HG03460 (cell line): ENCODE measurements at regions not wholly inside any gene's neighbourhood (a gene's known extent, or its start where the extent isn't known, plus 50 kb on each side); places are given as distances from the start of the nearest gene placed in this dataset.
"Not testable (repeated sequence)": the region's sequence is repeated elsewhere in the genome, so short reads cannot be mapped to it uniquely, and the experiment has no call there.

Experiments used
- ATAC-seq: cut with Tn5 transposase; IDR thresholded peaks from one replicate; pipeline ENCODE4 v1.9.1; 2021; ENCODE audit not compliant: unreplicated experiment

DNA sequence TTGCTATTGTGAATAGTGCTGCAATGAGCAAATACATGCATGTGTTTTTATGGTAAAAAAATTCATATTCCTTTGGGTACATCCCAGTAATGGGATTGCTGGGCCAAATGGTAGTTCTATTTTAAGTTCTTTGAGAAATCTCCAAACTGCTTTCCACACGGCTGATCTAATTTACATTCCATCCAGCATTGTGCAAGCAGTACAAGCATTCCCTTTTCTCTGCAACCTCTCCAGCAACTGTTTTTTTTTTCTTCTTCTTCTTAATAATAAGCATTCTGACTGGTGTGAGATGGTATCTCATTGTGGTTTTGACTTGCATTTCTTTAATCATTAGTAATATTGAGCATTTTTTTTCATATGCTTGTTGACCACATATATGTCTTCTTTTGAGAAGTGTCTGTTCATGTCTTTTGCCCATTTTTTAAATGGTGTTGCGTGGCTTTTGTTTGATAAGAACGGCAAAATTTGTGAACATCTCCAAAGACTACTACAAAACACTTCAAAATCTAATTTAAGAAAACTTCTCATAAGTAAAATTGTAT lies 136.1 kb upstream of the MYO3A start:
- no peak for ATAC-seq

DNA sequence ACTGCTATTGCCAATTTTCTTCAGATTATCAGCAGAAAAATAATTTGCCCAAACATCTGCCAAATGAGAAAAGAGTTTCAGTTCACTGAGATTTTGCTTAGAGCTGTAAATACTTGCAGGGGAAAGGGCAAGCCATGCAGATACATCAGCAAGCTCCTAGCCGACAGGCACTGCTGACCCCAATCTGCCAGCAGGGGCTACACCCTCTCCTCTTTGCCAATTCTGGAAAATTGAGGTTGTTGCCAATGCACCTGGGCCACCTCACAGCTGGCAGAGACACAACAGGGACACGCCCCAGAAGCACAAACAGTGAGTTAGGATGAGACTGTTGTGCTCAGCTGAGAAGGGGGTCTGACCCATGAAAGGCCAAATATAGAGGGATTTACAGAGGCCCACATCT lies 129.5 kb upstream of the MYO3A start:
- no peak for ATAC-seq

DNA sequence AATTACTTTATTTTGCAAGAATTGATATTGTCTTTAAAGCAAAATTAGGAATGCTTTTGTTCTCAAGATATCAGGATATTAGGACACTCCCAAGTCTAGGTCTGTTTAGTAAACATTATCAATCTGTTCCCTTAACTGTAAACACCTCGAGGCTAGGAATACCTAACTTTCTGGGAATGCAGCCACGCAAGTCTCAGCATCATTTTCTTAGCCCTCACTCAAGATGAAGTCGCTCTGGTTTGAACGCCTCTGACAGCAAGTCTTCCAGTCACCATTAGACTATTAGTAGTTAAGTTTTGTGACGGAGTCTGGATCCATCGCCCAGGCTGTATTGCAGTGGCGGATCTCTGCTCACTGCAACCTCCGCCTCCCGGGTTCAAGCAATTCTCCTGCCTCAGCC lies 128.0 kb upstream of the MYO3A start:
- ATAC-seq, result no peak

DNA sequence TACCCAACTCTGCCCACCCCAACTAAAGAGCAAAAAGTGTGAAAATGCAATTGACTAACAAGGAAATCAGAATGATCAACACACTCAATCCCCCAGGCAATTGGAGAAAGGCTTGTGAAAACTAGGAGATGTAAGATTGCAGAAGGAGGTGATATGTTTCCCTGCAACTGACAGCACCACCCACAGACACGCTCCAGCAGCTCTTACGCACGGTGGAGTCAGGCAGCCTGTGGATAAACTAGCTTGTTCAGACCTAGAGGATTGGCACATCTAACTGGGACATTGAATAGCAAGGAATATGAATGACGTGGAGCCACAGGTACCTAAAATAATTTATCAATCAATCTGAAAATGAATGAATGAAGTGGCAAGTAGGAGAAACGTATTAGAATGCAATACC lies 125.7 kb upstream of the MYO3A start:
- ATAC-seq, result no peak

DNA sequence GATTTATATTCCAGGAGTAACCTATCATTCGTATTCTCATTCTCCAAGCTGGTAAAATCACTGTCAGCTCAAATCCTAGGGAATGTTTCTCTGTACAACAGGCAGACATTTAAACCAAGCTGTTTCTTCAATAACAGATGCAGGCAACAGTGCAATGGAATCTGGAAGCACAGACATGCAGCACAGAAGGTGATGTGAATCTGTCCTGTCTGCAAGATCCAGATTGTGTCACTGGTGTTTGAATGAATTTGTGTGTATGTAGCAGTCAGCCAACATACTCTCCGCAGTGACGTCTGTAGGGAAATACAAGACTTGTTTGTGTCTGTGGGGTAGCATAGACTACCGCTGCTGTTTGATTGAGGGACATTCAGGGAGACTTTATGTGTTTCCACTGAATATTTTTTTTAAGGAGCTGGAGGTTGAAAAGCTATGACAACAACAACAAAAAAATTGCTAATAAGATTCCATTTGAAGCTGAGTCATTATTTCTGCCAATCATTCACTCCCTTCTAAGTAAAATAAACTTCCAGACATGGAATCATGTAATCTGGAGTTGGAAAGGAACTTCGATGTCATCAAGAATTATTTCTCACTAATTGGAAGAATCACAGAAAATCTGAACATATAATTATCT lies 122.9 kb upstream of the MYO3A start:
- ATAC-seq, result no peak

DNA sequence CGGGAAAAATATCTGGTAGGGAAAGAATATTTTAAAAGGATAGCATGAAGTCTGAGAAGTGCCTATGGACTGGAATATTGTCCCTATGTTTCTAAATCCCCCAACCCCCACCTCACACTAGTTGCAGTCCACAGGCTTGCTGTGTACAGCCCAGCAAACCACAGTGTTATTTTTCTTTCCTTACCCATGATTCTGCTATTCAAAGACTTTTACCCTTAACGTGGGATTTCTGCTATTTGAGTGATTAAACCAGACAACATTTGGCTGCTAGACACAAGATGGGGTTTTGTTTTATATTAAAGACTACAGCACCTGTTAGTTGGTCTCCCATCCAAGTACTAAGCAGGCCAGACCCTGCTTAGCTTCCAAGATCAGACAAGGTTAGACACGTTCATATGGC lies 120.5 kb upstream of the MYO3A start:
- no peak for ATAC-seq

DNA sequence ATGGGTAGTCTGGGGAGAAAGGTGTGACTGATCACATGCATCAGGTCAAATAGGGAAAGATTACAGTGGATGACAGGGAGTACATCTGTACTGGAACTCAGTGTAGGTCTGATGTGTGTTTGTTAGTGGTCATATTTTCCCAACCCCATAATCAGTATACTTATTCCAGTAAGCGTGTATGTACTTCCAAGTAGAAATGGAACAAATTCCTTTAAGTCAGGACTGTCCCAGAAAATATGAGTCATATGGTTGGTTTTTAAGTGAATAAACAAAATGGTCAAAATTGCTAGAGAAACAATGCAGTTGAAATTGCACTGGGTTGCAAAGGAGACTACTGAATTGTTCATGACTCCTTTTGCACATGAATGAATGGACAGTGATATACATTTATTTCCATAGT lies 118.8 kb upstream of the MYO3A start:
- ATAC-seq, result no peak

DNA sequence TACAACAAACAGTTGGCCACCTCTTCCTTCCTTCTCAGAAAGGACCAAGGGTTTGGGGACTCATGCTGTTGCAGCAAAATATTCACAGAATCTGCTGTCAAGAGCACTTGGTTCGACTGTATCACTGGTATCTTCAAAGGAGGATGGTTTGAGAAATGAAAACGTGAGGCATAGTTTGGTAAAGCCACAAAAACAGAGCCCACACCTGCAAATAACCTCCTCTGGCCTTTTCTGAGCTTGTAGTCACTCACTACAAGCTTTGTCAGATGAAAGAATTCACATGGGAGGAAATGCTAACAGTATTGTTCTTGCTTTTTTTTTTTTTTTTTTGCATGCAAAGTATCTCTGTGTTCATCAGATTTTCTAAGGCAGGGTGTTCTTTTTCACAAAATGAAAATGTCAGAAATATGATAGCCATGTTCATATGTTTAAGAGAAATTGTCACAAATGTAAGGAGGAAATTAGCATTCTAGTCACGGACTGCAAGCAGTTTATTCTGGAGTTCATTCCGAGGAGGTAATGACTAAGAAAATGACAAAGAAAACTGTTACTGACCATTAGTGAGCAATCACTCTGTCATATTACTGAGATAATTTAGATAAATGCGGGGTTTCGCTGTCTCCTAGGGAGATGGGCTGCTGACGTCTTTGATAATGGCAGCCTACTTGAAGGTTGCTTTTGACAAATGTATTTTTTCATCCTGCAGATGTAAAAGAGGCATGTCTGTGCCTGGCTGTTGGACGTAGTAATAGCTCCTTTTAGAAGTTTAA lies 117.8 kb upstream of the MYO3A start:
- ATAC-seq, result no peak

DNA sequence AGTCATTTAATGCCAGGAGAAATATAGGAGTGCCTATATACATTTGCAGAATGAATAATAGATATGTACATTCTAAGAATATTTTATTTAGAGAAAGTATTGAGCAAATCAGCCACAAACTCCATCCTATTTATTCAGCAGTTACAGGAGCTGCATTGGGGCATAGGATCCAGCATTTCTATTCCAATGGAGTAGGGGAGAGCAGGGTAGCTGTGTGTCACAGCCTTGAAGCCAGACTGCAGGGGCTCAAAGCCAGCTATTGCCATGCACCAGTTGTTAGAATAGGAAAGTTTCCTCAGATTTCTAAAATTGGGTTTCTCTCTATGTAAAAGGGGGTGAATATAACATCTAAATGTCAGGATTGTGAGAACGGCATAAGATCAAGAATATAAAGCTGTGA lies 116.8 kb upstream of the MYO3A start:
- ATAC-seq, result no peak

DNA sequence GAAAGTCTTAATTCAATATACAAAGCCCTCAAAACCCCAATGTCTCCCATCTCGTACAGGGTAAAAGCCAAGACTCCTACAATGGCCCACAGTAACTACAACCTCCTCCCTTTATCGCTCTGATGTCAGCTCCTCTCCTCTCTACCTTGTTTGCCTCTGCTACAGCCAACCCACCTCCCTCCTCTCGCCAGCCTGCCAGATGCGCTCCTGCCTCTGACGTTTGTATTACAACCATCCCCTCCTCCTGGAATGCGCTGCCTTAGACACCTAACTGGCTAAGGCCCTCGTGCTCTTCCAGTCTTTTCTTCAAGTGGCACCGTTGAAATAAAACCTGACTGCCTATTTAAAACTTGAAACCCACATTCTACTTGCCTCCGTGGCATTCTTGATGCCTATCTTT lies 115.3 kb upstream of the MYO3A start:
- no peak for ATAC-seq

DNA sequence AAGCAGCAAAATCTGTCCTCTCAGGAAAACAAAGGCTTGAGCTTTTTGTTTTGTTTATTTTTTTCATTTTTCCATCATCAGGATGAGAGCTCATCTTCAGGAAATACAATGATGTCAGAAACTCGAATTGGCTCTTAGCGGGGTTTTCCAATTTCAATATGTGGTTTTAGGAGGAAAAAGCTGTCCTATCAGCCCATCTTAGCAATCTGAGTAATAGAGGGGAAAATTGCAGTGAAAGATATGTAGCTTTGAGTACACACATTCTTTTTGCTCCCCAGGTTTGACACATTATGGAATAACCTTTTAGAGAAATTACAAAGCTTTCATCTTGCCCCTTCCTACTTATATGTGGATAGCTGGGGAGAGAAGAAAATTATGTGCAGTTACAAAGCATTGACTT lies 113.6 kb upstream of the MYO3A start:
- no peak for ATAC-seq

DNA sequence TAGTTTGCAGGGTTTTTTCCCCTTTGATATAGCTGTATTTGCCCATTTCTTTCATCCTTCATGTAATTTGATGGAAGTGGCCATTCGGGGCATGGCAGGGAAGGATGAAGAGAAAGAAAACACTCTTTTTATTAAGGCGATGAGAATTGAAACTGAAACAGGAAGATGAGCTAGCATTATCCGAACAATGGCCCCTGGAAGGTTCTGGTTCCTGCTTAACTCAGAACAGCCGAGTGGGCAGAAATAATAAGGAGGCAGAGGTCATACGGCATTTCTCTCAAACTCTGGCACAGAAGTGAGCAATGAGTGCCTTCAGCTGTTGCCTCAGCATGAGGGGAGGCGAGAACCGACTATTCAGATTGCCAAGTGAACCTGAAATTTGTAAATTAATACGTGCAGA lies 113.2 kb upstream of the MYO3A start:
- no peak for ATAC-seq

DNA sequence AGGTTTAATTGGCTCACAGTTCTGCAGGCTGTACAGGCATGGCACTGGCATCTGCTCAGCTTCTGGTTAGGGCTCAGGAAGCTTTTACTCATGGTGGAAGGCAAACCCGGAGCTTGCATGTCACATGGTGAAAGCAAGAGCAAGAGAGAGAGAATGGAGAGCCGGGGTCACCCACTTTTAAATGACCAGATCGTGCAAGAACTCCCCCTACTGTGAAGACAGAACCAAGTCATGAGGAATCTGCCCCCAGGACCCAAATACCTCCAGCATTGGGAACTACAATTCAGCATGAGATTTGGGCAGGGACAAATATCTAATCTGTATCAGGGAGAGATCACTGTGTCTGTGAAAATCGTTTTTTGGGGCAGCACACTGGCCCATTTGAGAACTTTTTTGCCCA lies 110.0 kb upstream of the MYO3A start:
- no peak for ATAC-seq

DNA sequence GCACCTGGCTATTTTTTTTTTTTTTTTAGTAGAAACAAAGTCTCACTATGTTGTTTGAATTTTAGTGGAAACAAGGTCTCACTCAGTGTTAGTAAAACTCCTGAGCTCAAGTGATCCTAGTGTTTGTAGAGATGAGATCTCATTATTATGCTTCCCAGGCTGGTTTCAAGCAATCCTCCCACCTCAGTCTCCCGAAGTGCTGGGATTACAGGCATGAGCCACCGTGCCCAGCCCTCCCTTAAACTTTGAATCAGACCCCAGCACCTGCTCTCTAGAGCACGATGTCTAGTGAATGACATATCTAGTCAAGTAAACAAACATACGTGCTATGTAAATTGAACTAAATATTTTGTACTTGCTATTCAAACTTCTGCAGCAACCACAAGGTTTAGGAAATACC lies 105.6 kb upstream of the MYO3A start:
- ATAC-seq, result no peak

DNA sequence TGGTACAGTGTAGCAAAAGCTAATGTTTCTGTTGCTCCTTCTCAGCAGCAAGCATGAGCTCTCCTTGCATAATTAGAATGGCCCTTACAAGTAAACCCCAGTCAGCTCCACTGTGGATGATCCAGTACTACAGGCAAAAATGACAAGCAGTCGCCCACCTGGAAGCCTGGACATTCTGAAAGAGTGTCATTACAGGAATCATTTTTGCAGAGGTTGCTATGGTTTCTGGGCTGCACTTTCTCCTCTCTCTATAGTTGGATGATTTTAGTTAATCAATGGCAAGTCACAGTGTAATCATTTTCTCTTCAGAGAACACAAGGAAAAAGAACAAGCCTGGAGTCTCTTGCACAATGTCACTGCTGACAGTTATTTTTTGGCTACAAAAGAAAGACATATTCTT lies 102.9 kb upstream of the MYO3A start:
- no peak for ATAC-seq

DNA sequence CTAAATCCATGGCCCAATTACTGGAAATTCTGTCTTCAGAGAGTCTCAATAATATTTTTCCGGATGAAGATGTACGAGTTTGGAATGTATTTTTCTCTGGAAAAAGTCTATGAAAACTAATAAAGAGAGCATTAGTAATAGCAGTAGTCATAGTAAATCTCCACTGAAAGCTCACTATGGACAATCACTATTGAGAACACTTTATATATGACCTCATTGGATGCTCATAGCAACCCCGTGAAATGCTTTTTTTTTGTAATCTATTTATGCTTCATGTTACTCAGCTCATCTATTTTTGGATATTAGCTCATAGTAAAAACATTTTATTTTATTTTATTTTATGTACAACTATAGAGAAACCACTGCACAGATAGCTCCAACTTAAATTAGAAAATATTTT lies 94.3 kb upstream of the MYO3A start:
- no peak for ATAC-seq

DNA sequence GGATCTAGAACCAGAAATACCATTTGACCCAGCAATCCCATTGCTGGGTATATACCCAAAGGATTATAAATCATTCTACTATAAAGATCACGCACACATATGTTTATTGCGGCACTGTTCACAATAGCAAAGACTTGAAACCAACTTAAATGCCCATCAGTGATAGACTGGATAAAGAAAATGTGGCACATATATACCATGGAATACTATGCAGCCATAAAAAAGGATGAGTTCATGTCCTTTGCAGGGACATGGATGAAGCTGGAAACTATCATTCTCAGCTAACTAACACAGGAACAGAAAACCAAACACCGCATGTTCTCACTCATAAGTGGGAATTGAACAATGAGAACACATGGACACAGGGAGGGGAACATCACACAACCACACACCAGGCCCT lies 93.2 kb upstream of the MYO3A start:
- not testable (repeated sequence) for ATAC-seq

DNA sequence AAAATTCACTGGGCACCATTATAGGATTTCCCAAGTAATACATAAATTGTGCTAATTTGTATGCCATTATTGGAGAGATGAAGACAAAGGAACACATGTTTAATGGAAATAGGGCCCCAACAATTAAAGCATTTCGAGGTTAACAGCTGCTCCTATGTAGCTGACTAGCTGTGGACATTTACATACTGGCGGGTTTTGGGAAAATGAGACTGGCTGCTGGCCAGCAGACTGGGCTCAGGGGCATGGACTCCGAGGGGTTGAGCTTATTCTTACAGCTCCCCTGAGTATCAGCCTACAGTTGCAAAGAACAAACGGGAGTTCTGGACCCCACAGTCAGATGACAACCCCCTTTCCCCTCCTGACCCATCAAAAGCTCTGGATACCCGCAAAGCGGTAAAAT lies 91.9 kb upstream of the MYO3A start:
- no peak for ATAC-seq

DNA sequence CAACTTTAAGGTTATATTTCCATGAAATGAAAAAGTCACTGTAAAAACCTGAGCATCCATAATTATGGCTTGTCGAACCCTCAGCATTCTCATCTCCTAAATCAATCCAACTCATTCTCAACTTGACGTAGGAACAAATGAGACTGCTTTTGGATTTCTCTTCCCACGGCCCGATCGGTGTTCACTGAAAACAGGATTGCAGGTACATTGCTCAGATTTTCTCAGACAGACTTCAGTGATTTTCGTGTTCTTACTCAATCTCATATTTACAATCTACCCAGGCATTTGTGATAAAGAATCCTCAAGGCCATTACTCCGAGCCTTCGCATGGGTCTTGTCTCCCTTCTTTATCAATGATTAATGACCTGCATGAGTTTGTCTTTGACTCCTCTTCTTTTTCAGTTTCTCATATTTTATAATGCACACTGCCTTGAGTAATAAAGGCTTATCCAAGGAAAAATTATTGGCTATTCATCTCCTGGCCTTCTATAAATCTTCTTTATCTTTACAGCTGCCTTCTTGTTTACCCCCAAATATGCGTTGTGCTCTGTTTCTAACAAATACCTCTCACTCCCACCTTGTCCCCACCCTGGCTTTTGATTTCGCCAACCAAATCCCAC lies 90.4 kb upstream of the MYO3A start:
- ATAC-seq, result no peak

DNA sequence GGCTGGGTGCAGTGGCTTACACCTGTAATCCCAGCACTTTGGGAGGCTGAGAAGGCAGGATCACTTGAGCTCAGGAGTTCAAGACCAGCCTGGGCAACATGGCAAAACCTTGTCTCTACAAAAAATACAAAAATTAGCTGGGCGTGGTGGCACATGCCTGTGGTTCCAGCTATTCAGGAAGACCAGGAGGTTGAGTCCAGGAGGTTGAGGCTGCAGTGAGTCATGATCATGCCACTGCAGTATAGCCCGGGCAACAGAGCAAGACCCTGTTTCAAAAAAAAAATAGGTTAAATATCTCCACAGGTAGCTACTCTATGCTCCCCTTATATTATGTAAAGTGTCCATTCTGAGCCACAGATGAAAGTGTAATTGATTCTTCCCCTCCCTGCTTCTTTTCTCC lies 89.3 kb upstream of the MYO3A start:
- not testable (repeated sequence) for ATAC-seq

DNA sequence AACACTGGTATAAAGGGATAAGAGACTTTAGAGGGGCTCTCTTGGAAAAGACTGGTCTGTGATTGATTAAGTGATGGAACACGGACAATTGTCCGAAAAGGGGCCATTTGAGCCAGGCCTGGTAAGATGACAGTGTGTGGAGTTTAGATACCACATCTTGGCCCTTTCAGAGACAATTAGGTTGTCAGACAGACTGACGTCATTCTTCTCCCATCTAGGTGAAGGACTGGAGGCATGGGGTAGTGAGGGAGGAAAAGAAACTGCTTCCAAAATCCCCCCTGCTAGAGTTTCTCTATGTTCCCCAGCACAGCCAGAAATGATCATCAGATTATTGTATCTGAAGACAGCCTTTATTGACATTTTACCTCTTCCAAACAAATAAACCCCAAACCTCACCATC lies 84.8 kb upstream of the MYO3A start:
- no peak for ATAC-seq

DNA sequence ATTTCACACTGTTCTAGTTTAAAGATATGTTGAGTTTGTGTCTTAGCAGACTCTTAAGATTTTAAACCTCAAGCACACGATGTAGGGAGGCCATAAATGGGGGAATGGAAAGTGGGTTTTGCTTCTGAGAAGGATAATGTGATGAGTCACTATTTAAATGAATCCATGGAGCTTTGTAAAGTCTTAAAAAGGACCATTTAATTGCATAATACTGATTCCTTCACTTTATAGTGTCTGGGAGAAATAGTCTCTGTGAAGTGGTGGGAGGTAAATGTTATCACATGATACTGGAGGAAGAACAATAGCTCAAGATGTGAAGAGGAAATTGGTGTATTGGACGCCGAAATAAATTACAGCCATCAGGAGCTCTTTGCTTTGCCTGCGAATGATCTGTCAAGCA lies 84.0 kb upstream of the MYO3A start:
- no peak for ATAC-seq
